OCI-LY7 (cell line): ENCODE measurements at regions not wholly inside any gene's neighbourhood (a gene's known extent, or its start where the extent isn't known, plus 50 kb on each side); places are given as distances from the start of the nearest gene placed in this dataset.

Source experiments
- BruUV-seq: library from RNA; stranded (reverse); fragments of 400-500 nt; replicated peaks from 2 replicates; lab custom pipeline; 2021; lab: Mats Ljungman, UMichigan
- CTCF ChIA-PET: fragments of 300-600 bp; sonication (Branson Sonifier 250); formaldehyde crosslinking; loops from one replicate; lab custom pipeline; 2022; ENCODE audit warnings: antibody characterized with exemption; ENCODE audit not compliant: unreplicated experiment; lab: Charles Lee
- POLR2A ChIA-PET: fragments of 300-600 bp; sonication (Branson Sonifier 250); formaldehyde crosslinking; loops from one replicate; lab custom pipeline; 2022; ENCODE audit warnings: antibody characterized with exemption; lab: Charles Lee
- DNase-seq: peaks from one replicate; pipeline ENCODE4 v3.0.0-alpha.2; 2015; ENCODE audit warnings: low spot score
- H2AFZ ChIP-seq: fragments of 200-600 bp; sonication (generic), shearing (Covaris generic); 2 replicates; pipeline ENCODE4 v1.6.1; 2014; ENCODE audit warnings: mild to moderate bottlenecking, antibody characterized with exemption, low read length, moderate library complexity
- H3K27ac ChIP-seq: fragments of 200-600 bp; sonication (generic); 2 replicates; pipeline ENCODE4 v1.5.1; 2014; ENCODE audit warnings: mixed run types, low read depth, mild to moderate bottlenecking, moderate library complexity, low read length, inconsistent platforms; ENCODE audit not compliant: poor library complexity, severe bottlenecking
- H3K36me3 ChIP-seq: fragments of 200-600 bp; sonication (generic); 2 replicates; pipeline ENCODE4 v1.6.1; 2014; ENCODE audit warnings: mild to moderate bottlenecking, antibody characterized with exemption, low read length, moderate library complexity, mixed read lengths; ENCODE audit not compliant: insufficient read depth
- H3K4me1 ChIP-seq: fragments of 200-600 bp; sonication (generic); 2 replicates; pipeline ENCODE4 v1.5.1; 2014; ENCODE audit warnings: mild to moderate bottlenecking, low read length; ENCODE audit not compliant: insufficient read depth, poor library complexity, severe bottlenecking
- H3K4me2 ChIP-seq: fragments of 200-600 bp; sonication (generic); 2 replicates; pipeline ENCODE4 v1.6.1; 2014; ENCODE audit warnings: mild to moderate bottlenecking, low read length
- H3K4me3 ChIP-seq: fragments of 200-600 bp; sonication (generic); 2 replicates; pipeline ENCODE4 v1.5.1; 2014; ENCODE audit warnings: mild to moderate bottlenecking, low read depth, low read length; ENCODE audit not compliant: poor library complexity, severe bottlenecking
- H3K79me2 ChIP-seq: fragments of 200-600 bp; sonication (generic); 2 replicates; pipeline ENCODE4 v1.6.1; 2016; ENCODE audit warnings: low read depth, mild to moderate bottlenecking, low read length, moderate library complexity, mixed read lengths; ENCODE audit not compliant: insufficient read depth
- H3K9me2 ChIP-seq: fragments of 200-600 bp; sonication (generic); 2 replicates; pipeline ENCODE4 v1.6.1; 2016; ENCODE audit warnings: mild to moderate bottlenecking, low read length, mixed read lengths; ENCODE audit not compliant: insufficient read depth
- H3K9me3 ChIP-seq: fragments of 200-600 bp; sonication (generic); 2 replicates; pipeline ENCODE4 v1.6.1; 2014; ENCODE audit warnings: mild to moderate bottlenecking, mixed run types, low read length, mixed read lengths
- H4K20me1 ChIP-seq: fragments of 200-600 bp; sonication (generic); 2 replicates; pipeline ENCODE4 v1.6.1; 2014; ENCODE audit warnings: mild to moderate bottlenecking, antibody characterized with exemption, low read length, moderate library complexity, mixed read lengths; ENCODE audit not compliant: insufficient read depth
- CTCF ChIP-seq: fragments of 200-600 bp; sonication (generic); conservative IDR thresholded peaks from 2 replicates; pipeline ENCODE4 v1.5.1; 2014; ENCODE audit warnings: mild to moderate bottlenecking, antibody characterized with exemption, low read length, moderate library complexity, mixed read lengths
- EZH2phosphoT487 ChIP-seq: fragments of 200-600 bp; sonication (generic); IDR thresholded peaks from 2 replicates; pipeline ENCODE4 v1.6.1; 2018; ENCODE audit warnings: low read depth, borderline replicate concordance, mild to moderate bottlenecking, mixed run types, antibody characterized with exemption, low read length, moderate library complexity, mixed read lengths
- intact Hi-C: fragments of 100-400 bp; cut with micrococcal nuclease; formaldehyde crosslinking; loops from one replicate; pipeline ENCODE4 v1.10.0; 2022; ENCODE audit not compliant: unreplicated experiment

DNA sequence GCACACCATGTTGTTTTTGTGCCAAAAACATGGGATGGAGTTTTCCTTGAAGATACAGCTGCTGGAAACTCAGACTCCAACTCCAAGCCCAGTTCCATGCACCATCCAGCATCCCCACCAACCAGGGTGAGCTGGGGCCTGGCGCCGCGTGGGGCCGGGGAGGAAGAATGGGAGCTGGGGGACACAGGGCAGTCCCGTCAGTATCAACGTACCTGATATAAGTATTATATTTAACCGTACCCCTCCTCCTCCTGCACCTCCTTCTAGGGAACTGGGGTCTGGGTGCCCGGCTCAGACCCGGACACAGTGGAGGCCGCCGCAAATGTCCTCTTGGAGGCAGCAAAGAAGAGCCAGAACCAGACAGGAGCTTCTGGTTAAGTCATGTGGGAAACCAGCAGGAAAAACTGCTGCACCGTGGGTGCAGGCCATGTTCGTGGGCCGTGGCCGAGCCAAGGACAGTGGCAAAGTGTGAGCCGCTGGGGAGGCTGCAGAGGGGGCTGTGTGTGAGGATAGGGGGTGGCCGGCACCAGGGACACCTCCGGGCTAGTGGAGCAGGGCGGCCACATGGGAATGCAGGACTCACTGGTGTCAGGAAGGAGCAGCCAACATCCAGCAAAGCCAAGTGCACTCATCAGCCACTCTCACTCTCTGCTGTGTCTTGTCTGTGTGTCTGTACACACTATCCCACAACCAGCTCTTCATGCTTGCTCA, 112.6 kb downstream of the TMEM18 start:
- TF ChIP-seq CTCF (no peak), EZH2phosphoT487 (no peak)
- no peaks in the 10 kb centered on the region for H3K36me3 ChIP-seq
- H3K4me2 ChIP-seq = no peak overlapping the region
- H4K20me1 ChIP-seq = no peaks in the 10 kb centered on the region
- no peaks in the 10 kb centered on the region for H3K9me3 ChIP-seq
- H2AFZ ChIP-seq = no peak overlapping the region
- H3K27ac ChIP-seq = no peak overlapping the region
- no peaks in the 10 kb centered on the region for H3K79me2 ChIP-seq
- no peak overlapping the region for H3K4me3 ChIP-seq
- DNase-seq = no peak
- H3K9me2 ChIP-seq = no peaks in the 10 kb centered on the region
- intact Hi-C loops = no loop called here
- H3K4me1 ChIP-seq = no peaks in the 10 kb centered on the region
- no TSS peak for BruUV-seq
- POLR2A ChIA-PET = no interaction called here
- CTCF ChIA-PET = no interaction called here

DNA sequence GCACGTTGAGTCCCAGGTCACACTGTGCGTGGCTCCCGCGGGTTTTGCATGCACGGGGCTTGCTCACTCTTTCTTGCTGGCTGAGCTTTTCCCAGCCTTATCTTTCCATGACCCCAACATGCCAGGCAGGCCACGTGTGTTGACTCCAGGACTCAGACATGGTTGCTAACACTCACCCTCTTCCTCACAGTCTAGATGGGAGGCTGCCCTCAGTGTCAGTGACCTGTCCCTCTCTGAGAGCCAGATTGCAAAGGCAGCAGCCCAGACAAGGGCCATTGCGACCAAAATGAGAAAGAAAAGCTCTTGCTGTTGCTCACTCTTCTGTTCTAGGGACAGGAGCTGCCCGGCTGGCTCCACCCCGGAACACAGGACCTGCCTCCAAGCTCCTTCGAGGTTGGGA, 113.7 kb downstream of the TMEM18 start:
- no peak overlapping the region for H3K4me3 ChIP-seq
- no peaks in the 10 kb centered on the region for H3K36me3 ChIP-seq
- H4K20me1 ChIP-seq = no peaks in the 10 kb centered on the region
- H3K27ac ChIP-seq = no peak overlapping the region
- POLR2A ChIA-PET = interaction anchor here (0.8 kb wide), 1 partner anchor 13 kb away, joined by 3 read pairs; no protein-coding TSS in a partner anchor
- no peaks in the 10 kb centered on the region for H3K79me2 ChIP-seq
- no peak for TF ChIP-seq CTCF
- no peak overlapping the region for H3K4me2 ChIP-seq
- no peaks in the 10 kb centered on the region for H3K9me2 ChIP-seq
- intact Hi-C loops = no loop called here
- BruUV-seq = no TSS peak
- no peak overlapping the region for H2AFZ ChIP-seq
- H3K4me1 ChIP-seq = no peaks in the 10 kb centered on the region
- no peak for DNase-seq
- H3K9me3 ChIP-seq = no peaks in the 10 kb centered on the region
- CTCF ChIA-PET = no interaction called here
